GM13977 (cell line): ENCODE measurements at regions not wholly inside any gene's neighbourhood (a gene's known extent, or its start where the extent isn't known, plus 50 kb on each side); places are given as distances from the start of the nearest gene placed in this dataset.

Source experiments
- DNase-seq: peaks from one replicate; pipeline ENCODE4 v3.0.0; 2012; ENCODE audit warnings: low spot score
- CTCF ChIP-seq: IDR thresholded peaks from 2 replicates; pipeline ENCODE4 v1.5.1; 2012; ENCODE audit warnings: mild to moderate bottlenecking, control low read depth; ENCODE audit not compliant: insufficient read depth; ENCODE audit errors: extremely low read depth, missing control alignments
- in situ Hi-C: fragments of 300-500 bp; cut with MboI; formaldehyde crosslinking; loops from one replicate; pipeline ENCODE4 v1.12.0; 2022; ENCODE audit warnings: low sequenced_read_pairs, low pct_unique_long_range_greater_than_20kb, mixed read lengths, inconsistent platforms; ENCODE audit not compliant: unreplicated experiment

- DNase-seq, result no peak
- TF ChIP-seq CTCF, result no peak
- in situ Hi-C loops, result no loop called here
Observed at GRCh38 chr10:3619241-3619640, 165.8 kb downstream of the KLF6 start.

GRCh38 chr10:3616880-3617279, 168.1 kb downstream of the KLF6 start:
- TF ChIP-seq CTCF, result no peak
- no peak for DNase-seq
- in situ Hi-C loops, result no loop called here

GRCh38 chr10:3613318-3613717, 171.7 kb downstream of the KLF6 start:
- in situ Hi-C loops, result no loop called here
- no peak for DNase-seq
- TF ChIP-seq CTCF, result no peak

GRCh38 chr10:3612183-3613001, 172.6 kb downstream of the KLF6 start:
- no peak for TF ChIP-seq CTCF
- in situ Hi-C loops, result no loop called here
- DNase-seq, result no peak

GRCh38 chr10:3606309-3606708, 178.7 kb downstream of the KLF6 start:
- in situ Hi-C loops, result no loop called here
- DNase-seq, result no peak
- no peak for TF ChIP-seq CTCF

- no peak for DNase-seq
- in situ Hi-C loops, result no loop called here
- no peak for TF ChIP-seq CTCF
Observed at GRCh38 chr10:3605882-3606281, 179.1 kb downstream of the KLF6 start.
